ENCODE measurements at regions not wholly inside any gene's neighbourhood (a gene's known extent, or its start where the extent isn't known, plus 50 kb on each side); places are given as distances from the start of the nearest gene placed in this dataset.

- Histone ChIP-seq H3K27me3 (no peaks in the 10 kb centered on the region), H3K4me1 (no peaks in the 10 kb centered on the region), H3K27ac (no peak overlapping the region), H3K4me3 (no peak overlapping the region), H3K36me3 (no peaks in the 10 kb centered on the region), H3K9me3 (no peaks in the 10 kb centered on the region)
- no peak for TF ChIP-seq POLR2A (IDR thresholded peaks at IDR 0.05)
- no peak for TF ChIP-seq CTCF (IDR thresholded peaks at IDR 0.05)
- no peak for TF ChIP-seq EP300 (IDR thresholded peaks at IDR 0.05)
- TF ChIP-seq POLR2AphosphoS5 (IDR thresholded peaks at IDR 0.05), result no peak
- 82% methylated on average over 6 of the region's 6 CpGs for WGBS
- no peak for DNase-seq (ENCODE audit: low spot score in 2 of 2)
Observed at GRCh38 chr12:47353508-47353907, 273.7 kb upstream of the AMIGO2 start.

GRCh38 chr12:47352067-47352466 lies 272.3 kb upstream of the AMIGO2 start:
- no peak overlapping the region for H3K27ac ChIP-seq
- no peaks in the 10 kb centered on the region for H3K36me3 ChIP-seq
- WGBS, result 95% methylated on average over 2 of the region's 2 CpGs
- H3K4me3 ChIP-seq, result no peak overlapping the region
- DNase-seq (ENCODE audit: low spot score in 2 of 2), result no peak
- TF ChIP-seq POLR2A (IDR thresholded peaks at IDR 0.05), result no peak
- TF ChIP-seq EP300 (IDR thresholded peaks at IDR 0.05), result no peak
- TF ChIP-seq CTCF (IDR thresholded peaks at IDR 0.05), result no peak
- TF ChIP-seq POLR2AphosphoS5 (IDR thresholded peaks at IDR 0.05), result no peak
- H3K4me1 ChIP-seq, result no peaks in the 10 kb centered on the region
- H3K27me3 ChIP-seq, result no peaks in the 10 kb centered on the region
- no peaks in the 10 kb centered on the region for H3K9me3 ChIP-seq

GRCh38 chr12:47351526-47351925 lies 271.8 kb upstream of the AMIGO2 start:
- TF ChIP-seq CTCF (IDR thresholded peaks at IDR 0.05), result no peak
- TF ChIP-seq POLR2AphosphoS5 (IDR thresholded peaks at IDR 0.05), result no peak
- TF ChIP-seq POLR2A (IDR thresholded peaks at IDR 0.05), result no peak
- TF ChIP-seq EP300 (IDR thresholded peaks at IDR 0.05), result no peak
- WGBS, result 94% methylated on average over 2 of the region's 2 CpGs
- Histone ChIP-seq H3K27ac (no peak overlapping the region), H3K36me3 (no peaks in the 10 kb centered on the region), H3K9me3 (no peaks in the 10 kb centered on the region), H3K4me1 (no peaks in the 10 kb centered on the region), H3K27me3 (no peaks in the 10 kb centered on the region), H3K4me3 (no peak overlapping the region)
- no peak for DNase-seq (ENCODE audit: low spot score in 2 of 2)

- Histone ChIP-seq H3K36me3 (no peaks in the 10 kb centered on the region), H3K4me1 (no peaks in the 10 kb centered on the region), H3K27me3 (no peaks in the 10 kb centered on the region), H3K27ac (no peak overlapping the region), H3K4me3 (no peak overlapping the region), H3K9me3 (no peaks in the 10 kb centered on the region)
- no peak for DNase-seq (ENCODE audit: low spot score in 2 of 2)
- TF ChIP-seq CTCF (IDR thresholded peaks at IDR 0.05) (no peak), POLR2AphosphoS5 (IDR thresholded peaks at IDR 0.05) (no peak), EP300 (IDR thresholded peaks at IDR 0.05) (no peak), POLR2A (IDR thresholded peaks at IDR 0.05) (no peak)
Observed at GRCh38 chr12:47350062-47350408, 270.3 kb upstream of the AMIGO2 start.

GRCh38 chr12:47349137-47350061 lies 269.6 kb upstream of the AMIGO2 start:
- H3K27me3 ChIP-seq, result no peaks in the 10 kb centered on the region

More at GRCh38 chr12:47349137-47350061, 269.6 kb upstream of the AMIGO2 start:
- H3K36me3 ChIP-seq, result no peaks in the 10 kb centered on the region
- H3K4me3 ChIP-seq, result no peak overlapping the region
- H3K27ac ChIP-seq, result no peak overlapping the region
- DNase-seq (ENCODE audit: low spot score in 2 of 2), result no peak
- WGBS, result 82% methylated on average over 5 of the region's 5 CpGs
- TF ChIP-seq EP300 (IDR thresholded peaks at IDR 0.05) (no peak), CTCF (IDR thresholded peaks at IDR 0.05) (no peak), POLR2AphosphoS5 (IDR thresholded peaks at IDR 0.05) (no peak), POLR2A (IDR thresholded peaks at IDR 0.05) (no peak)
- H3K4me1 ChIP-seq, result no peaks in the 10 kb centered on the region
- no peaks in the 10 kb centered on the region for H3K9me3 ChIP-seq

All from suprapubic skin (tissue), 4 donors.